CD4-positive, alpha-beta T cell (primary cell): ENCODE measurements at regions not wholly inside any gene's neighbourhood (a gene's known extent, or its start where the extent isn't known, plus 50 kb on each side); places are given as distances from the start of the nearest gene placed in this dataset.

Source experiments
- ATAC-seq: fragments of 200-7000 bp; cut with Tn5 transposase; one replicate; pipeline ENCODE4 v1.10.0; 2022; ENCODE audit warnings: mild to moderate bottlenecking; ENCODE audit not compliant: poor library complexity
- CTCF ChIA-PET: fragments of 350-600 bp; sonication (Branson Sonifier 250); formaldehyde crosslinking; loops from one replicate; lab custom pipeline; 2021; ENCODE audit warnings: antibody characterized with exemption, inconsistent platforms; lab: Charles Lee
- POLR2A ChIA-PET: fragments of 350-600 bp; sonication (Branson Sonifier 250); formaldehyde crosslinking; loops from one replicate; lab custom pipeline; 2021; ENCODE audit warnings: antibody characterized with exemption, inconsistent platforms; lab: Charles Lee
- DNase-seq, 14 experiments: peaks; one replicate each; pipeline ENCODE4 v3.0.0-alpha.2; 2013 to 2020; ENCODE audit warnings: mixed read lengths in 2 of 14
- H3K27ac ChIP-seq, 2 donors: one replicate each; pipeline versions ENCODE4 v1.5.1 to v1.7.0; 2013; ENCODE audit warnings: low read length in 2 of 2, low read depth in 1 of 2, mild to moderate bottlenecking in 1 of 2
- H3K27me3 ChIP-seq, 2 experiments: 1 replicate in 1 of 2; 2 replicates in 1 of 2; pipeline versions ENCODE4 v1.6.1 to v1.7.0; 2013; ENCODE audit warnings: low read length in 2 of 2, control low read depth in 1 of 2, mild to moderate bottlenecking in 1 of 2, moderate library complexity in 1 of 2; ENCODE audit not compliant: insufficient read depth in 2 of 2, control insufficient read depth in 1 of 2
- H3K36me3 ChIP-seq: one replicate; pipeline ENCODE4 v1.6.1; 2013; ENCODE audit warnings: low read length, control low read depth; ENCODE audit not compliant: insufficient read depth
- H3K4me1 ChIP-seq: one replicate; pipeline ENCODE4 v1.6.1; 2013; ENCODE audit warnings: low read length, control low read depth; ENCODE audit not compliant: insufficient read depth
- H3K4me3 ChIP-seq: one replicate; pipeline ENCODE4 v1.5.1; 2013; ENCODE audit warnings: mild to moderate bottlenecking, low read length, moderate library complexity
- H3K9me3 ChIP-seq, 2 experiments: 1 replicate in 1 of 2; 2 replicates in 1 of 2; pipeline versions ENCODE4 v1.6.1 to v1.7.0; 2013; ENCODE audit warnings: low read length in 2 of 2, mild to moderate bottlenecking in 2 of 2, control low read depth in 1 of 2, moderate library complexity in 1 of 2; ENCODE audit not compliant: control insufficient read depth in 1 of 2, insufficient read depth in 1 of 2
- H3K27ac Mint-ChIP-seq: one replicate; pipeline ENCODE4 v1.8.0; 2020; ENCODE audit warnings: mixed read lengths
- H3K27me3 Mint-ChIP-seq: one replicate; pipeline ENCODE4 v1.8.0; 2021; ENCODE audit warnings: mixed read lengths
- H3K36me3 Mint-ChIP-seq: one replicate; pipeline ENCODE4 v1.8.0; 2021; ENCODE audit warnings: low read depth, mixed read lengths
- H3K4me1 Mint-ChIP-seq: one replicate; pipeline ENCODE4 v1.8.0; 2021; ENCODE audit warnings: low read depth, mixed read lengths
- H3K4me3 Mint-ChIP-seq: one replicate; pipeline ENCODE4 v1.8.0; 2020; ENCODE audit warnings: mild to moderate bottlenecking, mixed read lengths
- H3K9me3 Mint-ChIP-seq: one replicate; pipeline ENCODE4 v1.8.0; 2020; ENCODE audit warnings: mixed read lengths
- intact Hi-C, 2 experiments: fragments of 100-400 bp; cut with DNase I in 1 of 2; cut with micrococcal nuclease in 1 of 2; formaldehyde crosslinking; loops; one replicate each; pipeline versions ENCODE4 v1.15.1 to v1.9.0; 2023 to 2025; cut with DNase I, micrococcal nuclease
- TF ChIP-seq, protein P1 (sequence below): fragments of 200-600 bp; IDR thresholded peaks from one replicate; pipeline ENCODE4 v1.8.0; 2022; ENCODE audit warnings: antibody characterized with exemption, mild to moderate bottlenecking

DNA sequence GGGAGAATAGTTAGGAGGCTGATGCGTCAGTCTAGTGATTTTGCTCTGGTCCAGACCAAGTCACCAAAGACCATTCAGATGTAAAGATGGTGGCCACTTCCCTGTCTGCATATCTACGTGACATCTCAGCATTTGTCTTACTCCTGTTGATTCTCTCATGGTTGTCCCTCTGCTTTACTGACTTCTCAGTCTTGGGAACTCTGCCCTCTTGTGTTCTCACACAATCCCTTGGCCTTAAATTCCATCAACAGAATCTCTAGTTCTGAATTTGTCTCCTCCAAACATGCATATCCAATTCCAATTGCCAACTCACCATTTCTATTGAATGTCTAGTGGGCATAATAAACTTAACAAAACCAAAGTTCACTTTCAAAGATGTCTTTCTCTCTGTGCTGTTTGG is 147.8 kb downstream of the SLC24A2 start:
- Histone ChIP-seq H3K27ac (no peak overlapping the region), H3K9me3 (no peaks in the 10 kb centered on the region), H3K36me3 (no peaks in the 10 kb centered on the region), H3K4me3 (no peak overlapping the region), H3K27me3 (no peaks in the 10 kb centered on the region), H3K4me1 (no peaks in the 10 kb centered on the region)
- peaks cover 22% of the 10 kb centered on the region for H3K27me3 Mint-ChIP-seq
- no peak overlapping the region for H3K4me3 Mint-ChIP-seq
- H3K4me1 Mint-ChIP-seq, result no peaks in the 10 kb centered on the region
- no peak overlapping the region for H3K27ac Mint-ChIP-seq
- intact Hi-C loops, result no loop called here
- CTCF ChIA-PET, result no interaction called here
- ATAC-seq (no peak), DNase-seq (no peak)
- TF ChIP-seq, protein P1, sequence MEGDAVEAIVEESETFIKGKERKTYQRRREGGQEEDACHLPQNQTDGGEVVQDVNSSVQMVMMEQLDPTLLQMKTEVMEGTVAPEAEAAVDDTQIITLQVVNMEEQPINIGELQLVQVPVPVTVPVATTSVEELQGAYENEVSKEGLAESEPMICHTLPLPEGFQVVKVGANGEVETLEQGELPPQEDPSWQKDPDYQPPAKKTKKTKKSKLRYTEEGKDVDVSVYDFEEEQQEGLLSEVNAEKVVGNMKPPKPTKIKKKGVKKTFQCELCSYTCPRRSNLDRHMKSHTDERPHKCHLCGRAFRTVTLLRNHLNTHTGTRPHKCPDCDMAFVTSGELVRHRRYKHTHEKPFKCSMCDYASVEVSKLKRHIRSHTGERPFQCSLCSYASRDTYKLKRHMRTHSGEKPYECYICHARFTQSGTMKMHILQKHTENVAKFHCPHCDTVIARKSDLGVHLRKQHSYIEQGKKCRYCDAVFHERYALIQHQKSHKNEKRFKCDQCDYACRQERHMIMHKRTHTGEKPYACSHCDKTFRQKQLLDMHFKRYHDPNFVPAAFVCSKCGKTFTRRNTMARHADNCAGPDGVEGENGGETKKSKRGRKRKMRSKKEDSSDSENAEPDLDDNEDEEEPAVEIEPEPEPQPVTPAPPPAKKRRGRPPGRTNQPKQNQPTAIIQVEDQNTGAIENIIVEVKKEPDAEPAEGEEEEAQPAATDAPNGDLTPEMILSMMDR, result no peak
- POLR2A ChIA-PET, result no interaction called here
- no peaks in the 10 kb centered on the region for H3K9me3 Mint-ChIP-seq
- no peaks in the 10 kb centered on the region for H3K36me3 Mint-ChIP-seq

DNA sequence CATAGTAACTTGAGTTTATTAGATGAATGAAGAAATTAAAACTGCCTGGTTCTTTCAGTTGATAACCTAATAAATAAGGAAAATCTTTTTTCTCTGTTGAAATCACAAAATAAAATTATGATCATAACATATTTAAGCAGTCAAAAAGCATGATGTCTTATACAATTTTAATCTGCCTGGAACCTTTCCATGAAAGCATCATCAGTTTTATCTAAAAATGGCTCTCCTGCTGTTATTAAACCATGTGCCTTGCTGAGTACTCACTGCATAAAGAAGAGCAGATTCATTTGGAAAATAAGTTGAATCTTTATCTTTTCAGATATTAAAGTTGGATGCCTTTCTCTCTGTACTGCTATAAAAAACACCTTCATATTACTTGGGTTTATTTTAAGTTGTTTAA is 148.8 kb downstream of the SLC24A2 start:
- H3K27me3 ChIP-seq, result no peaks in the 10 kb centered on the region
- ATAC-seq, result no peak
- no peaks in the 10 kb centered on the region for H3K36me3 ChIP-seq
- H3K4me1 Mint-ChIP-seq, result no peaks in the 10 kb centered on the region
- no peaks in the 10 kb centered on the region for H3K36me3 Mint-ChIP-seq
- no peaks in the 10 kb centered on the region for H3K4me1 ChIP-seq
- no peak overlapping the region for H3K4me3 ChIP-seq
- H3K27ac ChIP-seq, result no peak overlapping the region
- TF ChIP-seq, protein P1, result no peak
- ChIA-PET CTCF (no interaction called here), POLR2A (no interaction called here)
- H3K9me3 Mint-ChIP-seq, result no peaks in the 10 kb centered on the region
- intact Hi-C loops, result no loop called here
- no peaks in the 10 kb centered on the region for H3K9me3 ChIP-seq
- H3K4me3 Mint-ChIP-seq, result no peak overlapping the region
- H3K27me3 Mint-ChIP-seq, result peaks cover 22% of the 10 kb centered on the region
- no peak for DNase-seq
- H3K27ac Mint-ChIP-seq, result no peak overlapping the region

DNA sequence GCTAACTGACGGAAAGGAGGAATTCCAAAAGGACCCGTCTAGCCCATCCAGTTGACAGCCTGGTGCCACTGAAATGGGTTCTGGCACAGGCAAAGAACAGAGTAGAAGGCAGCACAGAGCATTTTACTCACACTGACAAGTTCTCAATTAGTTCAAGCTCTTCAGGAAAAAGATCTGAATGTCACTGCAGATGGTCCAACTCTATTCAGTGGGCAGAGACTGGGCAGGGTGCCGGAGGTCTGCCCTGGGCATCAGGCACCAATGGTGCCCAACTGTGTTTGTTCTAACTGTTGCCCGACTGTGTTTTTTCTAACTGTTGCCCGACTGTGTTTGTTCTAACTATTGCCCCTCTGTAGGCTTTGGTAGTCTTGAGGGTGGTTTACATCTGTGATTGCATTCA is 151.8 kb downstream of the SLC24A2 start:
- Histone ChIP-seq H3K36me3 (no peaks in the 10 kb centered on the region), H3K4me1 (no peaks in the 10 kb centered on the region), H3K9me3 (no peaks in the 10 kb centered on the region), H3K27me3 (no peaks in the 10 kb centered on the region), H3K4me3 (no peak overlapping the region), H3K27ac (no peak overlapping the region)
- TF ChIP-seq, protein P1, result no peak
- no peak for ATAC-seq
- no peaks in the 10 kb centered on the region for H3K36me3 Mint-ChIP-seq
- POLR2A ChIA-PET, result no interaction called here
- peaks cover 13% of the 10 kb centered on the region for H3K27me3 Mint-ChIP-seq
- intact Hi-C loops, result no loop called here
- no peaks in the 10 kb centered on the region for H3K9me3 Mint-ChIP-seq
- CTCF ChIA-PET, result no interaction called here
- no peak overlapping the region for H3K27ac Mint-ChIP-seq
- H3K4me1 Mint-ChIP-seq, result no peaks in the 10 kb centered on the region
- no peak overlapping the region for H3K4me3 Mint-ChIP-seq
- no peak for DNase-seq
